PC-3 (cell line): ENCODE measurements at regions not wholly inside any gene's neighbourhood (a gene's known extent, or its start where the extent isn't known, plus 50 kb on each side); places are given as distances from the start of the nearest gene placed in this dataset.
"Not testable (repeated sequence)": the region's sequence is repeated elsewhere in the genome, so short reads cannot be mapped to it uniquely, and the experiment has no call there.

ENCODE experiments used
- ATAC-seq: fragments of 200-7000 bp; cut with Tn5 transposase; 2 replicates; pipeline ENCODE4 v1.9.1; 2020; ENCODE audit warnings: mild to moderate bottlenecking, moderate library complexity
- BruUV-seq: library from RNA; stranded (reverse); fragments of 400-500 nt; replicated peaks from 2 replicates; lab custom pipeline; 2021; lab: Mats Ljungman, UMichigan
- CTCF ChIA-PET: fragments of 300-600 bp; sonication (Branson Sonifier 250); formaldehyde crosslinking; loops from one replicate; lab custom pipeline; 2022; ENCODE audit warnings: antibody characterized with exemption; lab: Charles Lee
- POLR2A ChIA-PET: fragments of 300-600 bp; sonication (Branson Sonifier 250); formaldehyde crosslinking; loops from one replicate; lab custom pipeline; 2022; ENCODE audit warnings: antibody characterized with exemption; ENCODE audit not compliant: unreplicated experiment; lab: Charles Lee
- DNase-seq: peaks from one replicate; pipeline ENCODE4 v3.0.0-alpha.2; 2015
- H2AFZ ChIP-seq: fragments of 300-600 bp; sonication (generic); 2 replicates; pipeline ENCODE4 v1.6.0; 2016; ENCODE audit warnings: antibody characterized with exemption, low read length
- H3F3A ChIP-seq: fragments of 300-600 bp; sonication (generic); one replicate; pipeline ENCODE4 v1.6.0; 2017; ENCODE audit warnings: antibody characterized with exemption, low read length, control low read depth, mild to moderate bottlenecking; ENCODE audit not compliant: unreplicated experiment
- H3K27ac ChIP-seq: fragments of 300-600 bp; sonication (generic); 2 replicates; pipeline ENCODE4 v1.5.1; 2016; ENCODE audit warnings: mild to moderate bottlenecking, low read length
- H3K27me3 ChIP-seq: fragments of 300-600 bp; sonication (generic); 2 replicates; pipeline ENCODE4 v1.6.1; 2016; ENCODE audit warnings: low read length, mixed read lengths
- H3K36me3 ChIP-seq: fragments of 300-600 bp; sonication (generic); 2 replicates; pipeline ENCODE4 v1.6.1; 2016; ENCODE audit warnings: low read depth, mixed run types, low read length, mixed read lengths
- H3K4me1 ChIP-seq: fragments of 300-600 bp; sonication (generic); 2 replicates; pipeline ENCODE4 v1.5.1; 2016; ENCODE audit warnings: low read length; ENCODE audit not compliant: insufficient read depth
- H3K4me2 ChIP-seq: fragments of 300-600 bp; sonication (generic); 2 replicates; pipeline ENCODE4 v1.6.0; 2016; ENCODE audit warnings: low read length
- H3K4me3 ChIP-seq: fragments of 300-600 bp; sonication (generic); 2 replicates; pipeline ENCODE4 v1.5.1; 2016; ENCODE audit warnings: mild to moderate bottlenecking, low read length, mixed read lengths
- H3K79me2 ChIP-seq: fragments of 300-600 bp; sonication (generic); 2 replicates; pipeline ENCODE4 v1.6.1; 2017; ENCODE audit warnings: low read length, mixed read lengths
- H3K9ac ChIP-seq: fragments of 300-600 bp; sonication (generic); 2 replicates; pipeline ENCODE4 v1.6.0; 2016; ENCODE audit warnings: mild to moderate bottlenecking, low read length
- H3K9me2 ChIP-seq: fragments of 300-600 bp; sonication (generic); replicated peaks from 2 replicates; pipeline ENCODE4 v1.6.1; 2016; ENCODE audit warnings: mixed run types, low read length, mixed read lengths
- H3K9me3 ChIP-seq: fragments of 300-600 bp; sonication (generic); 2 replicates; pipeline ENCODE4 v1.6.1; 2016; ENCODE audit warnings: low read length, mixed read lengths
- H4K20me1 ChIP-seq: fragments of 300-600 bp; sonication (generic); 2 replicates; pipeline ENCODE4 v1.6.1; 2016; ENCODE audit warnings: low read length, mixed read lengths
- intact Hi-C: fragments of 100-400 bp; cut with micrococcal nuclease; formaldehyde crosslinking; loops from 2 replicates; pipeline ENCODE4 v1.9.0; 2023

DNA sequence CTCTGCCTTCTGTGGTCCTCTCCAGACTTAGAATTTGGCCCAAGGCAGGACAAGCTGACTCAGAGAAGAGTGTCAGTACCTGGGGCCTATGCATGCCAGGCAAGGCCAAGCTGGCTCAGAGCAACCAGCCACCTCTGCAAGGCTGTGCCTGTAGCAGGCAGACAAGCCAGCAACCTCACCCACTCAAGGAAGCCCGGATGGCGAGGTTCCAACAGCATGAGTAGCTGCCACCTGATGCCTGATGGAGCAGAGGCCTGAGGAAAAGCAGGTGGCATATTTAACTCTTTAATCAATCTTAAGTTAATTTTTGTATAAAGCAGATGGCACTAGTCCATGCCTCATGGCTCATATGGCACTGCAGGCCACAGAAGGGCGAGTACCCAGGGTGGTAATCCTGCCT lies 3595.8 kb upstream of the OR11H1 start:
- H3K27ac ChIP-seq, POLR2A ChIA-PET, H3K4me2 ChIP-seq, H3K36me3 ChIP-seq, H4K20me1 ChIP-seq, H3K9me3 ChIP-seq, H2AFZ ChIP-seq, H3K4me3 ChIP-seq, ATAC-seq, H3K9ac ChIP-seq, H3K79me2 ChIP-seq, CTCF ChIA-PET, BruUV-seq, H3K27me3 ChIP-seq, intact Hi-C loops, H3K4me1 ChIP-seq, H3K9me2 ChIP-seq, H3F3A ChIP-seq: not testable (repeated sequence)
- peak; percentile 0 for DNase-seq

DNA sequence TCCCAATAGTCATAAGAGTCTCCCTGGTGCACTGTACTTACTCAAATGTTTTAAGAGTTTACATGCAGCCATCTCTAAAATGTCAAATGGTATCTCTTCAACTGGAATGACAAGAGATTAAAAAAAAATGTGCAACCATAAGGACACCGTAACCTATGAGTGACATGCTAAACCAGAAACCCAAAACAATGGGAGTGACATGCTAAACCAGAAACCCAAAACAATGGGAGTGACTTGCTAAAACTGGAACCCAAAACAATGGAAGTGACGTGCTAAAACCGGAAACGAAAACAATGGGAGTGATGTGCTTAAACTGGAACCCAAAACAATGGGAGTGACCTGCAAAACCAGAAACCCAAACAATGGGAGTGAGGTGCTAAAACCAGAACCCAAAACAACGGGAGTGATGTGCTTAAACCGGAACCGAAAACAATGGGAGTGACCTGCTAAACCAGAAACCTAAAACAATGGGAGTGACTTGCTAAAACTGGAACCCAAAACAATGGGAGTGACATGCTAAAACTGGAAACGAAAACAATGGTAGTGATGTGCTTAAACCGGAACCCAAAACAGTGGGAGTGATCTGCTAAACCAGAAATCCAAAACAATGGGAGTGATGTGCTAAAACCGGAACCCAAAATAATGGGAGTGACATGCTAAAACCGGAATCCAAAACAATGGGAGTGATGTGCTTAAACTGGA lies 3559.9 kb upstream of the OR11H1 start:
- POLR2A ChIA-PET, H3F3A ChIP-seq, H3K9me3 ChIP-seq, H3K36me3 ChIP-seq, H3K4me2 ChIP-seq, CTCF ChIA-PET, BruUV-seq, H4K20me1 ChIP-seq, intact Hi-C loops, H2AFZ ChIP-seq, H3K4me1 ChIP-seq, H3K4me3 ChIP-seq, H3K27me3 ChIP-seq, DNase-seq, H3K9me2 ChIP-seq, H3K9ac ChIP-seq, ATAC-seq, H3K27ac ChIP-seq, H3K79me2 ChIP-seq: not testable (repeated sequence)

DNA sequence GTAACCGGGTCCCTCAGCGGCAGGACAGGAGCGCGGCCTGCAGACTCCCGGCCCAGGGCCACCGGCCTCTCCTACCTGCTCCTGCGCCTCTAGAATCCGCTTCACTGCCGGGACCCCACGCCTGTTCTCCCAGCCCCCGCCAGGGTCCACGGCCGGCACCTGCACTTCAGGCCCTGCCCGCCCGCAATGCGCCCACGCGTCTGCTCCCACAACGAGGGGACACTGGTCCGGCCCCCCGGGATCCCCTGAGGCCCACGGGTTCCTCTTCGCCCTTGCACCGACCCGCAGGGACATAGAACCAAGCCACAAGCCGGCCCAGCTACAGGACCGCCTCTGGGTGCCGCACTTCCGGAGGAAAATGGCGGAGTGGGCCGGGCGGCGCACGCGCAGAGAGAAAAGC lies 3554.1 kb upstream of the OR11H1 start:
- H3F3A ChIP-seq, H2AFZ ChIP-seq, ATAC-seq, H3K79me2 ChIP-seq, POLR2A ChIA-PET, H3K4me3 ChIP-seq, H3K4me2 ChIP-seq, H3K9me3 ChIP-seq, H3K4me1 ChIP-seq, DNase-seq, H3K36me3 ChIP-seq, H3K27me3 ChIP-seq, H3K27ac ChIP-seq, CTCF ChIA-PET, intact Hi-C loops, H3K9me2 ChIP-seq, H4K20me1 ChIP-seq, H3K9ac ChIP-seq, BruUV-seq: not testable (repeated sequence)
